ENCODE measurements at regions not wholly inside any gene's neighbourhood (a gene's known extent, or its start where the extent isn't known, plus 50 kb on each side); places are given as distances from the start of the nearest gene placed in this dataset.

GRCh38 chr4:114284629-114285028, 305.2 kb upstream of the ARSJ start:
- TF ChIP-seq ZNF274 (IDR thresholded peaks at IDR 0.05; ENCODE audit: low read depth, low read length) (no peak), YY1 (IDR thresholded peaks at IDR 0.05; ENCODE audit: insufficient read depth, insufficient read length) (no peak), SUZ12 (IDR thresholded peaks at IDR 0.05; ENCODE audit: extremely low read depth, insufficient read depth, insufficient read length) (no peak)
